GM12878 (cell line): ENCODE measurements at regions not wholly inside any gene's neighbourhood (a gene's known extent, or its start where the extent isn't known, plus 50 kb on each side); places are given as distances from the start of the nearest gene placed in this dataset.

Experiments
- ATAC-seq: fragments of 200-7000 bp; cut with Tn5 transposase; 3 replicates; pipeline ENCODE4 v1.9.1; 2020; ENCODE audit warnings: mild to moderate bottlenecking, moderate library complexity
- BruUV-seq: library from RNA; stranded (reverse); fragments of 400-500 nt; replicated peaks from 2 replicates; lab custom pipeline; 2021; lab: Mats Ljungman, UMichigan
- CTCF ChIA-PET: fragments of 300-600 bp; sonication (Branson Sonifier 250); formaldehyde crosslinking; extraction: SDS; loops from one replicate; lab custom pipeline; 2021; ENCODE audit warnings: inconsistent platforms; lab: Yijun Ruan, JAX
- POLR2A ChIA-PET: fragments of 350-600 bp; formaldehyde crosslinking; extraction: SDS; loops from one replicate; lab custom pipeline; 2021; ENCODE audit warnings: inconsistent platforms; lab: Charles Lee
- RAD21 ChIA-PET: fragments of 300-600 bp; sonication (Branson Sonifier 250); formaldehyde crosslinking; loops from one replicate; lab custom pipeline; 2023; ENCODE audit warnings: antibody characterized with exemption; ENCODE audit not compliant: unreplicated experiment; lab: Charles Lee
- SMC1A ChIA-PET: fragments of 300-600 bp; sonication (Branson Sonifier 250); formaldehyde crosslinking; loops from one replicate; lab custom pipeline; 2023; ENCODE audit not compliant: unreplicated experiment, uncharacterized antibody; lab: Charles Lee
- DNase-seq: peaks from one replicate; pipeline ENCODE4 v3.0.0-alpha.2; 2011; ENCODE audit warnings: low read depth, low spot score
- FAIRE-seq: peaks from 3 replicates; lab custom pipeline; 2011; peaks lifted over from hg19 to GRCh38; lab: Jason Lieb, UNC
- H2AFZ ChIP-seq: 2 replicates; pipeline ENCODE4 v1.6.0; 2011; ENCODE audit warnings: low read depth, low read length, control low read depth; ENCODE audit not compliant: control insufficient read depth
- H3K27ac ChIP-seq: 2 replicates; pipeline ENCODE4 v1.5.1; 2011; ENCODE audit warnings: control low read depth; ENCODE audit not compliant: control insufficient read depth, insufficient read depth
- H3K27me3 ChIP-seq, 2 experiments: replicated peaks in 1 of 2; 2 replicates each; pipeline versions ENCODE4 v1.6.0 to v1.6.1; 2011; ENCODE audit warnings: low read length in 1 of 2; ENCODE audit not compliant: control insufficient read depth in 2 of 2, insufficient read depth in 2 of 2
- H3K36me3 ChIP-seq, 2 experiments: 2 replicates each; pipeline ENCODE4 v1.5.1; 2011; ENCODE audit warnings: low read length in 1 of 2; ENCODE audit not compliant: control insufficient read depth in 2 of 2, insufficient read depth in 2 of 2
- H3K4me1 ChIP-seq: 2 replicates; pipeline ENCODE4 v1.6.1; 2011; ENCODE audit warnings: mild to moderate bottlenecking, low read length, moderate library complexity, mixed read lengths; ENCODE audit not compliant: control insufficient read depth, insufficient read depth
- H3K4me2 ChIP-seq: 2 replicates; pipeline ENCODE4 v1.6.0; 2011; ENCODE audit warnings: control low read depth; ENCODE audit not compliant: control insufficient read depth, insufficient read depth
- H3K4me3 ChIP-seq: fragments of 200-600 bp; sonication (generic); 2 replicates; pipeline ENCODE4 v1.5.1; 2016
- H3K79me2 ChIP-seq: 2 replicates; pipeline ENCODE4 v1.6.0; 2011; ENCODE audit warnings: low read length; ENCODE audit not compliant: control insufficient read depth, insufficient read depth
- H3K9ac ChIP-seq: 2 replicates; pipeline ENCODE4 v1.8.0; 2011; ENCODE audit warnings: low read length, control low read depth, mixed read lengths; ENCODE audit not compliant: control insufficient read depth, insufficient read depth
- H3K9me3 ChIP-seq: replicated peaks from 3 replicates; pipeline ENCODE4 v1.5.1; 2011; ENCODE audit warnings: mild to moderate bottlenecking, low read length; ENCODE audit not compliant: control insufficient read depth, insufficient read depth
- H4K20me1 ChIP-seq: 2 replicates; pipeline ENCODE4 v1.6.0; 2011; ENCODE audit not compliant: control insufficient read depth, insufficient read depth
- EP300 ChIP-seq, 2 experiments: fragments of 150-350 bp in 1 of 2; IDR thresholded peaks; 2 replicates each; pipeline ENCODE4 v1.6.1; 2011 to 2012; ENCODE audit warnings: low read depth in 2 of 2, low read length in 2 of 2, borderline replicate concordance in 1 of 2, improper control_type of control experiment in 1 of 2, inconsistent platforms in 1 of 2; ENCODE audit not compliant: control insufficient read depth in 1 of 2
- HDGF ChIP-seq: fragments of 450-650 bp; IDR thresholded peaks from 2 replicates; pipeline ENCODE4 v1.6.1; 2016; ENCODE audit warnings: antibody characterized with exemption
- IRF4 ChIP-seq: IDR thresholded peaks from 2 replicates; pipeline ENCODE4 v1.6.1; 2011; ENCODE audit warnings: low read depth, low read length
- KAT2A ChIP-seq: conservative IDR thresholded peaks from 2 replicates; pipeline ENCODE4 v1.6.1; 2011; ENCODE audit warnings: low read depth, low read length; ENCODE audit not compliant: control insufficient read depth
- NRF1 ChIP-seq: conservative IDR thresholded peaks from 2 replicates; pipeline ENCODE4 v1.6.1; 2011; ENCODE audit warnings: mild to moderate bottlenecking, low read depth, low read length, improper control_type of control experiment
- POU2F2 ChIP-seq: IDR thresholded peaks from 3 replicates; pipeline ENCODE4 v1.6.1; 2011; ENCODE audit warnings: low read depth, mild to moderate bottlenecking, low read length, borderline replicate concordance
- RAD51 ChIP-seq: fragments of 450-650 bp; IDR thresholded peaks from 2 replicates; pipeline ENCODE4 v1.6.1; 2016; ENCODE audit warnings: moderate library complexity, mild to moderate bottlenecking, inconsistent platforms
- RFX5 ChIP-seq: IDR thresholded peaks from 2 replicates; pipeline ENCODE4 v1.6.1; 2011; ENCODE audit warnings: low read depth, low read length, improper control_type of control experiment
- RUNX3 ChIP-seq: IDR thresholded peaks from 2 replicates; pipeline ENCODE4 v1.6.1; 2012; ENCODE audit warnings: low read length, inconsistent platforms
- TAF1 ChIP-seq: IDR thresholded peaks from 2 replicates; pipeline ENCODE4 v1.6.1; 2011; ENCODE audit warnings: mild to moderate bottlenecking, low read depth, low read length, borderline replicate concordance
- YY1 ChIP-seq: IDR thresholded peaks from 2 replicates; pipeline ENCODE4 v1.6.1; 2011; ENCODE audit warnings: low read depth, mild to moderate bottlenecking, low read length
- WGBS: methylation state at CpG from one replicate; pipeline ENCODE4 v1.1.6; 2016; ENCODE audit warnings: low lambda C conversion rate; ENCODE audit not compliant: insufficient replicate concordance, insufficient coverage; ENCODE audit errors: missing lambda C conversion rate; 5-methylcytosine and 5-hydroxymethylcytosine counted together
- in situ Hi-C: fragments of 300-500 bp; cut with MboI; formaldehyde crosslinking; loops from 9 replicates; pipeline ENCODE4 v1.14.3; 2018; ENCODE audit warnings: mixed read lengths
- intact Hi-C: fragments of 100-400 bp; cut with micrococcal nuclease; formaldehyde crosslinking; loops from one replicate; pipeline ENCODE4 v1.14.2; 2022; ENCODE audit not compliant: unreplicated experiment
- TF ChIP-seq, protein P1 (sequence below): IDR thresholded peaks from 2 replicates; pipeline ENCODE4 v1.6.1; 2012; ENCODE audit warnings: low read depth, low read length, improper control_type of control experiment
- TF ChIP-seq, protein P2 (sequence below): fragments of 450-650 bp; IDR thresholded peaks from 2 replicates; pipeline ENCODE4 v1.6.1; 2017; ENCODE audit warnings: mild to moderate bottlenecking, moderate library complexity

DNA sequence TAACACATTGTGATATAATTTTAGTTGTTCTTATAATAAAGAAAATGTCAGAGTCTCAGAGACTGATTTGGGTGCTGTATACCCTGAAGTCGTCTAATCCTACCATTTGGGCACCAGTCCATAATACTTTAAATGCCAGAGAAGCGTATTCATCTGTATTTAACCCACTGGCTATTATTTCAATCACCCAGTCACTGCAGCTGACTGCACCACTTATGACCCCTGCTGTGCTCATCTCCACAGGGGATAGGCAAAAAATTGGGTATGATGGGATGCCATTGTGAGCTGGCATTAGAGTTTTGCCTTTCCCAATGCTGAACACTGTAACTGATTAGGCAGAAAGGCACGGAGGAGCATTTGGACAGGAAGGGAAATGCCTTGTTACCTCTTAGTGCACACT, 599.7 kb downstream of the CAAP1 start:
- H3K27ac ChIP-seq, result no peak overlapping the region
- no peaks in the 10 kb centered on the region for H3K79me2 ChIP-seq
- intact Hi-C loops (no loop called here), in situ Hi-C loops (no loop called here)
- no peaks in the 10 kb centered on the region for H3K4me1 ChIP-seq
- no TSS peak for BruUV-seq
- H4K20me1 ChIP-seq, result no peaks in the 10 kb centered on the region
- no peak overlapping the region for H3K4me2 ChIP-seq
- no peaks in the 10 kb centered on the region for H3K9me3 ChIP-seq
- SMC1A ChIA-PET, result no interaction called here
- POLR2A ChIA-PET, result no interaction called here
- RAD21 ChIA-PET, result no interaction called here
- 14% methylated on average over 3 of the region's 3 CpGs for WGBS
- no peak overlapping the region for H2AFZ ChIP-seq
- no peak overlapping the region for H3K4me3 ChIP-seq
- H3K27me3 ChIP-seq, result no peaks in the 10 kb centered on the region
- DNase-seq, result no peak
- ATAC-seq, result no peak
- no peak for FAIRE-seq
- TF ChIP-seq, protein P1, sequence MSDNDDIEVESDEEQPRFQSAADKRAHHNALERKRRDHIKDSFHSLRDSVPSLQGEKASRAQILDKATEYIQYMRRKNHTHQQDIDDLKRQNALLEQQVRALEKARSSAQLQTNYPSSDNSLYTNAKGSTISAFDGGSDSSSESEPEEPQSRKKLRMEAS, result no peak
- no peak for TF ChIP-seq RAD51
- no peak for TF ChIP-seq TAF1
- no peak for TF ChIP-seq YY1
- no peak for TF ChIP-seq RUNX3
- no peak for TF ChIP-seq RFX5
- TF ChIP-seq KAT2A, result no peak
- TF ChIP-seq HDGF, result no peak
- TF ChIP-seq EP300 (IDR thresholded peaks at IDR 0.05; ENCODE audit: borderline replicate concordance in 1 of 2, control insufficient read depth in 1 of 2, low read depth in 2 of 2, low read length in 2 of 2), result no peak
- no peak for TF ChIP-seq IRF4
- TF ChIP-seq POU2F2, result no peak
- TF ChIP-seq NRF1, result no peak
- TF ChIP-seq, protein P2, sequence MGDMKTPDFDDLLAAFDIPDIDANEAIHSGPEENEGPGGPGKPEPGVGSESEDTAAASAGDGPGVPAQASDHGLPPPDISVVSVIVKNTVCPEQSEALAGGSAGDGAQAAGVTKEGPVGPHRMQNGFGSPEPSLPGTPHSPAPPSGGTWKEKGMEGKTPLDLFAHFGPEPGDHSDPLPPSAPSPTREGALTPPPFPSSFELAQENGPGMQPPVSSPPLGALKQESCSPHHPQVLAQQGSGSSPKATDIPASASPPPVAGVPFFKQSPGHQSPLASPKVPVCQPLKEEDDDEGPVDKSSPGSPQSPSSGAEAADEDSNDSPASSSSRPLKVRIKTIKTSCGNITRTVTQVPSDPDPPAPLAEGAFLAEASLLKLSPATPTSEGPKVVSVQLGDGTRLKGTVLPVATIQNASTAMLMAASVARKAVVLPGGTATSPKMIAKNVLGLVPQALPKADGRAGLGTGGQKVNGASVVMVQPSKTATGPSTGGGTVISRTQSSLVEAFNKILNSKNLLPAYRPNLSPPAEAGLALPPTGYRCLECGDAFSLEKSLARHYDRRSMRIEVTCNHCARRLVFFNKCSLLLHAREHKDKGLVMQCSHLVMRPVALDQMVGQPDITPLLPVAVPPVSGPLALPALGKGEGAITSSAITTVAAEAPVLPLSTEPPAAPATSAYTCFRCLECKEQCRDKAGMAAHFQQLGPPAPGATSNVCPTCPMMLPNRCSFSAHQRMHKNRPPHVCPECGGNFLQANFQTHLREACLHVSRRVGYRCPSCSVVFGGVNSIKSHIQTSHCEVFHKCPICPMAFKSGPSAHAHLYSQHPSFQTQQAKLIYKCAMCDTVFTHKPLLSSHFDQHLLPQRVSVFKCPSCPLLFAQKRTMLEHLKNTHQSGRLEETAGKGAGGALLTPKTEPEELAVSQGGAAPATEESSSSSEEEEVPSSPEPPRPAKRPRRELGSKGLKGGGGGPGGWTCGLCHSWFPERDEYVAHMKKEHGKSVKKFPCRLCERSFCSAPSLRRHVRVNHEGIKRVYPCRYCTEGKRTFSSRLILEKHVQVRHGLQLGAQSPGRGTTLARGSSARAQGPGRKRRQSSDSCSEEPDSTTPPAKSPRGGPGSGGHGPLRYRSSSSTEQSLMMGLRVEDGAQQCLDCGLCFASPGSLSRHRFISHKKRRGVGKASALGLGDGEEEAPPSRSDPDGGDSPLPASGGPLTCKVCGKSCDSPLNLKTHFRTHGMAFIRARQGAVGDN, result no peak
- H3K9ac ChIP-seq, result no peak overlapping the region
- no peaks in the 10 kb centered on the region for H3K36me3 ChIP-seq
- CTCF ChIA-PET, result no interaction called here
